GM18951 (cell line): ENCODE measurements at regions not wholly inside any gene's neighbourhood (a gene's known extent, or its start where the extent isn't known, plus 50 kb on each side); places are given as distances from the start of the nearest gene placed in this dataset.

Experiments used
- POLR2A ChIP-seq: IDR thresholded peaks from 4 replicates; pipeline ENCODE4 v1.6.1; 2011; ENCODE audit warnings: mild to moderate bottlenecking; ENCODE audit not compliant: insufficient read length, insufficient read depth; ENCODE audit errors: extremely low read depth
- in situ Hi-C: fragments of 300-500 bp; cut with MboI; formaldehyde crosslinking; loops from one replicate; pipeline ENCODE4 v1.12.0; 2022; ENCODE audit warnings: low sequenced_read_pairs, mixed read lengths, inconsistent platforms; ENCODE audit not compliant: unreplicated experiment

- in situ Hi-C loops: no loop called here
- TF ChIP-seq POLR2A: no peak
These were observed 427.4 kb downstream of the UTRN start for GRCh38 chr6:144712541-144712940.

- no peak for TF ChIP-seq POLR2A
These were observed 429.0 kb downstream of the UTRN start for GRCh38 chr6:144714021-144714712.

GRCh38 chr6:144715344-144715743 lies 430.2 kb downstream of the UTRN start:
- in situ Hi-C loops: no loop called here

More at GRCh38 chr6:144714021-144714712, 429.0 kb downstream of the UTRN start:
- in situ Hi-C loops: no loop called here

GRCh38 chr6:144718431-144718830 lies 433.3 kb downstream of the UTRN start:
- no peak for TF ChIP-seq POLR2A
- in situ Hi-C loops: no loop called here

More at GRCh38 chr6:144715344-144715743, 430.2 kb downstream of the UTRN start:
- no peak for TF ChIP-seq POLR2A

DNA sequence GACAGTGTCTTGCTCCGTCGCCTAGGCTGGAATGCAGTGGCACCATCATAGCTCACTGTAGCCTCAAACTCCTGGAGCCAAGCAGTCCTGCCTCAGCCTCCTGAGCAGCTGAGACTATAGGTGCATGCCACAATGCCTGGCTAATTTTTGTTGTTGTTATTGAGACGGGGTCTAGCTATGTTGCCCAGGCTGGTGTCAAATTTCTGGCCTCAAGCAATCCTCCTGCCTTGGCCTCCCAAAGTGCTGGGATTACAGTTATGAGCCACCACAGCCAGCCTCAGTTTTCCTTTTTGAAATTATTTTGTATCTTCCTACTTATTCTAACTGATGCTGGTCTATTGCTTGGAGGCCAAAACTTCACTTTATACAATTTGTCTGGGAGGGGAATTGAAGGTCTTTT lies 436.1 kb downstream of the UTRN start:
- no peak for TF ChIP-seq POLR2A
- in situ Hi-C loops: no loop called here

DNA sequence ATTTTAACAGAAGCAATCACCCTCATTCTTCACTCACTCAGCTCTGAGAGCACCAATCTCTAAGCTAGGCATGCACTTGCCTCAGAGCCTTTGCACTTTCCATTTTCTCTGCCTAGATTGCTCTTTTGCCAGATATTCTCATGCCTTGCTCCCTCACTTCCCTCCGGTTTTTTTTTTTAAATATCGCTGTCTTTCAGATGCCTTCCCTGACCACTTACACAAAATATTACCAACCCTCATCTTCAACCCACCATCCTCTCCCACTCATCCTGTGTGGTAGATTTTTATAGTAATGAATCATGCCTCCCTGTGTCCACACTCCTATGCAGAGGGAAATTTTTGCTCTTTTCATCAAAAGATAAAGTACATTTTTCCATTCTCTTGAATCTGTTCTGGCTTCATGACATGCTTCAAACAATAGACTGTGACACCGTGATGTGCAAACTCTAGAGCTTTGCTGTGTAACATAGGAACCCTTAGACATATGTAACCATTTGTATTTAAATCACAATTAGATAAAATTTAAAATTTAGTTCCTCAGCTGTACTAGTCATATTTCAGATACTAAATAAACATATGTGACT lies 437.1 kb downstream of the UTRN start:
- TF ChIP-seq POLR2A: no peak
- in situ Hi-C loops: no loop called here

DNA sequence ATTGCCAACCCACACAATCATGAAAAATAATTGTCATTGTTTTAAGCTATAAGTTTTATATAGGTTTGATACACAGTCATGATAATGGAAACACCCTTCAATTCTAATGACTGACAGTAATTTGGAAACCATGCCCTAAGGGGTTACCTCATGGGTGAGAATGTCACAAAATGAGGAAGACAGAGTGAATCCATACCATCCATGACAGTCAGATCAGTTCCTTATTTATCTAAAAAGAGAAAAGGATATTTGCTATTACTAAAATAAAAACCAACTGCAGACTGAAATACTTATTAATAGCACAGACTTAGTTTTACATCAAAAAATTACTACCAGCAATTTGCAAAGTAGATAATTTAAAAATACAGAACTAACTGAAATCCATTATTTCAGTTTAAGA lies 437.8 kb downstream of the UTRN start:
- in situ Hi-C loops: no loop called here
- TF ChIP-seq POLR2A: no peak

GRCh38 chr6:144723431-144723830 lies 438.3 kb downstream of the UTRN start:
- in situ Hi-C loops: no loop called here
- no peak for TF ChIP-seq POLR2A

DNA sequence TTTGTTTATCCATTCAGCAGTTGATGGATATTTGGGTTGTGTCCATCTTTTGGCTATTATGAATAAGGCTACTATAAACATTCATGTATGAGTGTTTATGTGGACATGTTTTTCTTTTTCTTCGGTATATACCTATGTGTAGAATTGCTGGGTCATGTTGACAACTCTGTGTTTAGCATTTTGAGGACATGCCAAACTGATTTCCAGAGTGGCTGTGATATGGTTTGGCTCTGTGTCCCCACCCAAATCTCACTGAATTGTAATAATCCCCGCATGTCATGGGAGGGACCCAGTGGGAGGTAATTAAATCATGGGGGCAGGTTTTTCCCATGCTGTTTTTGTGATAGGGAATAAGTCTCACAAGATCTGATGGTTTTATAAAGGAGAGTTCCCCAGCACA lies 439.7 kb downstream of the UTRN start:
- in situ Hi-C loops: no loop called here
- no peak for TF ChIP-seq POLR2A

DNA sequence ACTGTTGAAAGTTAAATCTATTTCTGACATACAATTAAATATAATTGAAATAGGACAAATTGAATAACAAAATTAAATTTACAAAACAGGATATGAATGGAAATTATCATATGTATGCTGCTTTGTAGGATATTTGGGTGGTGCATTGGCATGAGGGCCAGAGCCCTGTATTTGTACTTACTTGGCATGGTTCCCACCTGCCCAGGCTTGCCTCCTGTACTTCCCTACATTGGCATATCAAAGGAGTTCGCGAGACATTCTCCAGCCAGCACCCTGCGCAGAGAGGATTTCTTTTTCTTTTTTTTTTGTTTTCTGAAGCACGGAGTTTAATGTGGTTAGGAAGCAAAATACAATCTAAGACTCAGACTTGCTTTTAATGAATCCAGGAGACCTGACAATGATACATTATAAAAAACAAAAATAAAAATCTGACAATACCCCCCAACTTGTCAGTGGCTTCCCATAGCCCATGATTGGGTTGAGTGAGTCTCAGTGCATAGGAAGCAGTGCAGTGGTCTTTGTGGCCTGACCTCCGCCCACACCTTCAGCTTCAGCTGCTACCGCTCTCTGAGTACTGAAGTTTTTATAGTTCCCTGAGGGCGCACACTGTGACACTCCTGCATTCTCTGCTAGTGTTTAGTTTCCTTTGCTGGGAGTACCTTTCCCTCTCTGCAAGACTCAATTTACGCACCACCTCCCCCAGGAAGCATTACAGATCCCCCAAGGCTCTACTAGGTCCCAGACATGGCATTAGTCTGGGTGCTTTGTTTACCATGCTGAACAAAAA lies 440.8 kb downstream of the UTRN start:
- no peak for TF ChIP-seq POLR2A

DNA sequence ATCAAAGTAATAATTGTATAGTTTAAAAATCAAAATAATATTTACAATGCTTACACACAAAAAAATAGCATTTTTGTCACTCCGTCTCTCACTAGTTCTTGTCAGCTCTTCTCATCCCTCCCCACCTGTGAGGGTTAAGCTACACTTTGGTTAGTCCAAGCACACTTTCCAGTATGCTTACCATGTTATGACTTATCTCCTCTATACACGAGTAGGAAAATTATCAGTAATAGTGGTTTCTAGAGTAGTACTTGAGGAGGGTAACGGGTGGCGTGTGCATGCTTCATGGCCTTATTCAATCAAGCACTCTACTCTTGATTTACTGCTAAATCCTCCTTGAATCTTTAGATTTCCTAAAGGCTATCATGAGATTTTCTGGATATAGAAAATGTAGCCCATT lies 443.7 kb downstream of the UTRN start:
- TF ChIP-seq POLR2A: no peak
- in situ Hi-C loops: no loop called here

More for the DNA sequence above, 440.8 kb downstream of the UTRN start:
- in situ Hi-C loops: no loop called here

- in situ Hi-C loops: no loop called here
- no peak for TF ChIP-seq POLR2A
These were observed 444.4 kb downstream of the UTRN start for GRCh38 chr6:144729502-144729901.

GRCh38 chr6:144730088-144730645 lies 445.0 kb downstream of the UTRN start:
- TF ChIP-seq POLR2A: no peak
- in situ Hi-C loops: no loop called here
